SK-N-SH treated with all-trans-retinoic acid at 6 μM for 48 hours (cell line): ENCODE measurements at regions not wholly inside any gene's neighbourhood (a gene's known extent, or its start where the extent isn't known, plus 50 kb on each side); places are given as distances from the start of the nearest gene placed in this dataset.

Experiments used
- ARNTL ChIP-seq: fragments of 450-650 bp; formaldehyde crosslinking; IDR thresholded peaks from 2 replicates; pipeline ENCODE4 v1.5.0; 2020; ENCODE audit warnings: low read depth, mild to moderate bottlenecking, moderate library complexity, borderline replicate concordance
- BACH2 ChIP-seq: fragments of 250-450 bp; sonication (Bioruptor Pico); IDR thresholded peaks from 2 replicates; pipeline ENCODE4 v1.9.0; 2021; ENCODE audit warnings: mild to moderate bottlenecking, borderline replicate concordance
- CREB5 ChIP-seq: fragments of 250-450 bp; sonication (Bioruptor Pico); IDR thresholded peaks from 2 replicates; pipeline ENCODE4 v1.5.1; 2020; ENCODE audit warnings: low read depth, mild to moderate bottlenecking, moderate library complexity
- ESRRG ChIP-seq: fragments of 250-450 bp; sonication (Bioruptor Pico); IDR thresholded peaks from 2 replicates; pipeline ENCODE4 v1.6.1; 2021; ENCODE audit warnings: mild to moderate bottlenecking
- GLIS3 ChIP-seq: fragments of 250-450 bp; sonication (Bioruptor Pico); IDR thresholded peaks from 2 replicates; pipeline ENCODE4 v1.5.0; 2020; ENCODE audit warnings: mild to moderate bottlenecking, moderate library complexity
- SNAI2 ChIP-seq: fragments of 250-450 bp; sonication (Bioruptor Pico); IDR thresholded peaks from 2 replicates; pipeline ENCODE4 v1.5.0; 2020; ENCODE audit warnings: mild to moderate bottlenecking, moderate library complexity
- TOX ChIP-seq: fragments of 250-450 bp; sonication (Bioruptor Pico); IDR thresholded peaks from 2 replicates; pipeline ENCODE4 v1.8.0; 2021; ENCODE audit warnings: mild to moderate bottlenecking, moderate library complexity, borderline replicate concordance
- ZC3H10 ChIP-seq: fragments of 250-450 bp; sonication (Bioruptor Pico); IDR thresholded peaks from 2 replicates; pipeline ENCODE4 v1.5.1; 2021; ENCODE audit warnings: mild to moderate bottlenecking, moderate library complexity
- ZFP30 ChIP-seq: fragments of 450-650 bp; formaldehyde crosslinking; IDR thresholded peaks from 2 replicates; pipeline ENCODE4 v1.5.0; 2022; ENCODE audit warnings: mild to moderate bottlenecking, moderate library complexity
- ZNF8 ChIP-seq: fragments of 450-650 bp; formaldehyde crosslinking; IDR thresholded peaks from 2 replicates; pipeline ENCODE4 v1.5.0; 2020; ENCODE audit warnings: mild to moderate bottlenecking, moderate library complexity
- TF ChIP-seq, protein P1 (sequence below): fragments of 250-450 bp; sonication (Bioruptor Pico); IDR thresholded peaks from 2 replicates; pipeline ENCODE4 v1.5.0; 2020; ENCODE audit warnings: mild to moderate bottlenecking, moderate library complexity
- TF ChIP-seq, protein P2 (sequence below): fragments of 250-450 bp; sonication (Bioruptor Pico); IDR thresholded peaks from 2 replicates; pipeline ENCODE4 v1.8.0; 2020; ENCODE audit warnings: mild to moderate bottlenecking, moderate library complexity, borderline replicate concordance

DNA sequence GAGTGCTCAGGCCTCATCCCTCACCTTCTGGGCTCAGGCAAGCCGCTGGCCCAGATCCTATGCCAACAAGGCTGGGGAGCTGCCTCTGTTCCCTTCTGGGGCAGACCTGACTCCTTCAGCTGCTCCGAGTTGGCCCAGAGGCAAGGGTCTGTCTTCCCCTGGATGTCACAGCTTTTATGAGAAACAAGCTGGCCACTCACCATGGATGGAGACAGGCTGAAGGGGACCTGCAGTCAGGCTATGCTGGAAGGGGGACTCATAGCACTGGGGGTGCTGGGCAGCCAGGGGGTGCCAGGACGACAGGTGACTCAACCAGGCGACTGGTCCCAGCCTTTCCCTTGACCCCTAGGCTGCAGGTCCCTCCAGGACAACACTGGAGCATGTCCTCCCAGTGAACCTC, 52.4 kb upstream of the C1QTNF9B start:
- TF ChIP-seq CREB5 (CRISPR knock-in tag) (no peak), ZC3H10 (CRISPR knock-in tag) (no peak), ZFP30 (CRISPR knock-in tag) (no peak), ESRRG (CRISPR knock-in tag) (no peak), GLIS3 (no peak), BACH2 (no peak), SNAI2 (CRISPR knock-in tag) (no peak), ZNF8 (CRISPR knock-in tag) (no peak), TOX (no peak), ARNTL (CRISPR knock-in tag) (no peak)
- TF ChIP-seq, protein P1, sequence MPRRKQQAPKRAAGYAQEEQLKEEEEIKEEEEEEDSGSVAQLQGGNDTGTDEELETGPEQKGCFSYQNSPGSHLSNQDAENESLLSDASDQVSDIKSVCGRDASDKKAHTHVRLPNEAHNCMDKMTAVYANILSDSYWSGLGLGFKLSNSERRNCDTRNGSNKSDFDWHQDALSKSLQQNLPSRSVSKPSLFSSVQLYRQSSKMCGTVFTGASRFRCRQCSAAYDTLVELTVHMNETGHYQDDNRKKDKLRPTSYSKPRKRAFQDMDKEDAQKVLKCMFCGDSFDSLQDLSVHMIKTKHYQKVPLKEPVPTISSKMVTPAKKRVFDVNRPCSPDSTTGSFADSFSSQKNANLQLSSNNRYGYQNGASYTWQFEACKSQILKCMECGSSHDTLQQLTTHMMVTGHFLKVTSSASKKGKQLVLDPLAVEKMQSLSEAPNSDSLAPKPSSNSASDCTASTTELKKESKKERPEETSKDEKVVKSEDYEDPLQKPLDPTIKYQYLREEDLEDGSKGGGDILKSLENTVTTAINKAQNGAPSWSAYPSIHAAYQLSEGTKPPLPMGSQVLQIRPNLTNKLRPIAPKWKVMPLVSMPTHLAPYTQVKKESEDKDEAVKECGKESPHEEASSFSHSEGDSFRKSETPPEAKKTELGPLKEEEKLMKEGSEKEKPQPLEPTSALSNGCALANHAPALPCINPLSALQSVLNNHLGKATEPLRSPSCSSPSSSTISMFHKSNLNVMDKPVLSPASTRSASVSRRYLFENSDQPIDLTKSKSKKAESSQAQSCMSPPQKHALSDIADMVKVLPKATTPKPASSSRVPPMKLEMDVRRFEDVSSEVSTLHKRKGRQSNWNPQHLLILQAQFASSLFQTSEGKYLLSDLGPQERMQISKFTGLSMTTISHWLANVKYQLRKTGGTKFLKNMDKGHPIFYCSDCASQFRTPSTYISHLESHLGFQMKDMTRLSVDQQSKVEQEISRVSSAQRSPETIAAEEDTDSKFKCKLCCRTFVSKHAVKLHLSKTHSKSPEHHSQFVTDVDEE, result no peak
- TF ChIP-seq, protein P2, sequence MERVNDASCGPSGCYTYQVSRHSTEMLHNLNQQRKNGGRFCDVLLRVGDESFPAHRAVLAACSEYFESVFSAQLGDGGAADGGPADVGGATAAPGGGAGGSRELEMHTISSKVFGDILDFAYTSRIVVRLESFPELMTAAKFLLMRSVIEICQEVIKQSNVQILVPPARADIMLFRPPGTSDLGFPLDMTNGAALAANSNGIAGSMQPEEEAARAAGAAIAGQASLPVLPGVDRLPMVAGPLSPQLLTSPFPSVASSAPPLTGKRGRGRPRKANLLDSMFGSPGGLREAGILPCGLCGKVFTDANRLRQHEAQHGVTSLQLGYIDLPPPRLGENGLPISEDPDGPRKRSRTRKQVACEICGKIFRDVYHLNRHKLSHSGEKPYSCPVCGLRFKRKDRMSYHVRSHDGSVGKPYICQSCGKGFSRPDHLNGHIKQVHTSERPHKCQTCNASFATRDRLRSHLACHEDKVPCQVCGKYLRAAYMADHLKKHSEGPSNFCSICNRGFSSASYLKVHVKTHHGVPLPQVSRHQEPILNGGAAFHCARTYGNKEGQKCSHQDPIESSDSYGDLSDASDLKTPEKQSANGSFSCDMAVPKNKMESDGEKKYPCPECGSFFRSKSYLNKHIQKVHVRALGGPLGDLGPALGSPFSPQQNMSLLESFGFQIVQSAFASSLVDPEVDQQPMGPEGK (CRISPR knock-in tag), result no peak
